ENCODE measurements at regions not wholly inside any gene's neighbourhood (a gene's known extent, or its start where the extent isn't known, plus 50 kb on each side); places are given as distances from the start of the nearest gene placed in this dataset.

- TF ChIP-seq L3MBTL2 (conservative IDR thresholded peaks at IDR 0.05) (no peak), TARDBP (IDR thresholded peaks at IDR 0.05) (no peak), SP1 (IDR thresholded peaks at IDR 0.05) (no peak), SUZ12 (IDR thresholded peaks at IDR 0.05) (no peak), FOXA1 (IDR thresholded peaks at IDR 0.05) (no peak), ELF4 (IDR thresholded peaks at IDR 0.05) (no peak), HDGF (IDR thresholded peaks at IDR 0.05; ENCODE audit: borderline replicate concordance) (no peak), FOXM1 (IDR thresholded peaks at IDR 0.05; ENCODE audit: borderline replicate concordance) (no peak), CTBP1 (IDR thresholded peaks at IDR 0.05; ENCODE audit: borderline replicate concordance) (no peak), FOXK2 (IDR thresholded peaks at IDR 0.05) (no peak), ARNT (IDR thresholded peaks at IDR 0.05) (no peak)
- TF ChIP-seq, protein P1, sequence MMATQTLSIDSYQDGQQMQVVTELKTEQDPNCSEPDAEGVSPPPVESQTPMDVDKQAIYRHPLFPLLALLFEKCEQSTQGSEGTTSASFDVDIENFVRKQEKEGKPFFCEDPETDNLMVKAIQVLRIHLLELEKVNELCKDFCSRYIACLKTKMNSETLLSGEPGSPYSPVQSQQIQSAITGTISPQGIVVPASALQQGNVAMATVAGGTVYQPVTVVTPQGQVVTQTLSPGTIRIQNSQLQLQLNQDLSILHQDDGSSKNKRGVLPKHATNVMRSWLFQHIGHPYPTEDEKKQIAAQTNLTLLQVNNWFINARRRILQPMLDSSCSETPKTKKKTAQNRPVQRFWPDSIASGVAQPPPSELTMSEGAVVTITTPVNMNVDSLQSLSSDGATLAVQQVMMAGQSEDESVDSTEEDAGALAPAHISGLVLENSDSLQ (IDR thresholded peaks at IDR 0.05), result no peak
Observed at GRCh38 chr10:78957471-78958039, 111.2 kb upstream of the ZMIZ1 start.

Data from HEK293T (cell line).